ENCODE measurements at regions not wholly inside any gene's neighbourhood (a gene's known extent, or its start where the extent isn't known, plus 50 kb on each side); places are given as distances from the start of the nearest gene placed in this dataset.
"Not testable (repeated sequence)": the region's sequence is repeated elsewhere in the genome, so short reads cannot be mapped to it uniquely, and the experiment has no call there.

GRCh38 chr10:18918532-18918931 is 130.1 kb upstream of the MALRD1 start:
- in situ Hi-C loops (cut with HindIII; ENCODE audit: low pct_ligation_motif_present, low sequenced_read_pairs) = no loop called here
- peak; percentile 24 for DNase-seq
- Histone ChIP-seq H3K4me3 (ENCODE audit: low read depth, low read length) (no peak overlapping the region), H3K36me3 (replicated peaks) (no peaks in the 10 kb centered on the region), H3K27me3 (replicated peaks) (no peaks in the 10 kb centered on the region), H3K27ac (no peak overlapping the region)
- TF ChIP-seq, protein P1, sequence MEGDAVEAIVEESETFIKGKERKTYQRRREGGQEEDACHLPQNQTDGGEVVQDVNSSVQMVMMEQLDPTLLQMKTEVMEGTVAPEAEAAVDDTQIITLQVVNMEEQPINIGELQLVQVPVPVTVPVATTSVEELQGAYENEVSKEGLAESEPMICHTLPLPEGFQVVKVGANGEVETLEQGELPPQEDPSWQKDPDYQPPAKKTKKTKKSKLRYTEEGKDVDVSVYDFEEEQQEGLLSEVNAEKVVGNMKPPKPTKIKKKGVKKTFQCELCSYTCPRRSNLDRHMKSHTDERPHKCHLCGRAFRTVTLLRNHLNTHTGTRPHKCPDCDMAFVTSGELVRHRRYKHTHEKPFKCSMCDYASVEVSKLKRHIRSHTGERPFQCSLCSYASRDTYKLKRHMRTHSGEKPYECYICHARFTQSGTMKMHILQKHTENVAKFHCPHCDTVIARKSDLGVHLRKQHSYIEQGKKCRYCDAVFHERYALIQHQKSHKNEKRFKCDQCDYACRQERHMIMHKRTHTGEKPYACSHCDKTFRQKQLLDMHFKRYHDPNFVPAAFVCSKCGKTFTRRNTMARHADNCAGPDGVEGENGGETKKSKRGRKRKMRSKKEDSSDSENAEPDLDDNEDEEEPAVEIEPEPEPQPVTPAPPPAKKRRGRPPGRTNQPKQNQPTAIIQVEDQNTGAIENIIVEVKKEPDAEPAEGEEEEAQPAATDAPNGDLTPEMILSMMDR (IDR thresholded peaks at IDR 0.05; ENCODE audit: low read depth, low read length, missing control alignments) = no peak

DNA sequence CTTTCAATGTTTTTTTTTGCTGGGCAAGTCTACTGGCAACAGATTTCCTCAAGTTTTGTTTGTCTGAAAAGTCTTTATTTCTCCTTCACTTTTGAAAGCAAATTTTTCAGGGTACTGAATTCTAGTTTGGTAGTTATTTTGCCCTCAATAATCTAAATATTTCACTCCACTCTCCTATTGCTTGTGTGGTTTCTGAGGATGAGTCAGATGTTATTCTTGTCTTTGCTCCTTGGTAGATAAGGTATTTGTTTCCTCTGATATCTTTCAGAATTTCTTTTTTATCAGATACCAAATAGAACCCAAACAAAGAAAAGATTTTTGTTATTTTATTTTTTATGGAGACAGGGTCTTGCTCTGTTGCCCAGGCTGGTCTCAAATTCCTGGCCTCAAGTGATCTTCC is 99.2 kb upstream of the MALRD1 start:
- DNase-seq = no peak
- no peak overlapping the region for H3K27ac ChIP-seq
- no peaks in the 10 kb centered on the region for H3K27me3 ChIP-seq (replicated peaks)
- TF ChIP-seq, protein P1 (IDR thresholded peaks at IDR 0.05; ENCODE audit: low read depth, low read length, missing control alignments) = no peak
- in situ Hi-C loops (cut with HindIII; ENCODE audit: low pct_ligation_motif_present, low sequenced_read_pairs) = no loop called here
- no peak overlapping the region for H3K4me3 ChIP-seq (ENCODE audit: low read depth, low read length)
- H3K36me3 ChIP-seq (replicated peaks) = no peaks in the 10 kb centered on the region

- H3K27me3 ChIP-seq (replicated peaks); DNase-seq; in situ Hi-C loops (cut with HindIII; ENCODE audit: low pct_ligation_motif_present, low sequenced_read_pairs); H3K4me3 ChIP-seq (ENCODE audit: low read depth, low read length); H3K36me3 ChIP-seq (replicated peaks); H3K27ac ChIP-seq: not testable (repeated sequence)
These were observed 97.4 kb upstream of the MALRD1 start for GRCh38 chr10:18951072-18951823.

DNA sequence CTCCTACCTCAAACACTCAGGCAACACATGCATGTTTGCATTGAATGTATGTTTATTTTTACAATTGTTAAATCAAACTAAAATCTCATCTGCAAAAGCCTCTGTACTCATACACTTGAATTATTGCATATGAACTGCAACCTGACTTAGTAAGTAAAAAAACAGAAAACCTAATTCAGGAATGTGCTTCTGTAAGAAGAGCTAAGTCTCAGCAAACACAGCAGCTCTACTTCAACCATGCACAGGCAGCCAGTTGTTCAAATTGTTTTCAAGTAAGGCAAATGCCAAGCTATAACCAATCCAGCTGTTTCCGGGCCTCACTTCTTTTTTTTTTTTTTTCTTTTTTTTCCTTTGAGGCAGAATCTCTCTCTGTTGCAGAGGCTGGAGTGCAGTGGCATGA is 93.5 kb upstream of the MALRD1 start:
- in situ Hi-C loops (cut with HindIII; ENCODE audit: low pct_ligation_motif_present, low sequenced_read_pairs) = no loop called here
- H3K4me3 ChIP-seq (ENCODE audit: low read depth, low read length) = no peak overlapping the region
- TF ChIP-seq, protein P1 (IDR thresholded peaks at IDR 0.05; ENCODE audit: low read depth, low read length, missing control alignments) = no peak
- H3K27ac ChIP-seq = no peak overlapping the region
- H3K36me3 ChIP-seq (replicated peaks) = no peaks in the 10 kb centered on the region
- no peak for DNase-seq
- H3K27me3 ChIP-seq (replicated peaks) = no peaks in the 10 kb centered on the region

GRCh38 chr10:18959369-18959768 is 89.2 kb upstream of the MALRD1 start:
- DNase-seq = no peak
- no peaks in the 10 kb centered on the region for H3K27me3 ChIP-seq (replicated peaks)
- in situ Hi-C loops (cut with HindIII; ENCODE audit: low pct_ligation_motif_present, low sequenced_read_pairs) = no loop called here
- H3K4me3 ChIP-seq (ENCODE audit: low read depth, low read length) = no peak overlapping the region
- no peaks in the 10 kb centered on the region for H3K36me3 ChIP-seq (replicated peaks)
- no peak overlapping the region for H3K27ac ChIP-seq
- TF ChIP-seq, protein P1 (IDR thresholded peaks at IDR 0.05; ENCODE audit: low read depth, low read length, missing control alignments) = no peak

DNA sequence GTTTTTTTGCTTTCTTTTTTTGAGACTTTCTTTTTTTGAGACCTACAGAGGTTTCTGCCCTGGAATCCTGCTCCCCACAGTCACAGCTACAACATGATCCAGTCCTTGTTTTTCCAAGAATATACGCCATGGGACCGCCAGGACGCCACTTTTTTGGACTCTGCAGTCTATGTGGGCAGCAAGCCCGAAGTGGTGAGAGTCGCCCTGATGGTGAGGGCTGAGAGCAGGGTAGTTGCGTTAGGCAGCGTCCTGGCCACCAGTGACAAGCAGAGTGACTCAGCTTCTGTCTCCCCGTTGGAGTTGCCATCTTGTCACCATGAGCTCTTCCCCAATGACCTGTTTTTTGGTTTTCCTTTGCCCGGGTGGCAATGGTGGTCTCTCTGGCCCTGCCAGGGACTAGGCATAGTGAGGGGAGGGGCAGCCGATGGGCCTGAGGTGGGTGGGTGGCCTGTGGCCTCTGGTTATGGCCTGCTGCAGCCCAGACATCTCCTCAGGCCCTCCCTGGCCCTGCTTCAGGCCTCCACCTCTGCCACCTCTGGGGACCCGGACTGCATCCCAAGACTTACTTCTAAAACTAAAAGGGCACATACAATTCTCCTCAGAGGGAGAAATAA is 88.0 kb upstream of the MALRD1 start:
- DNase-seq = no peak
- Histone ChIP-seq H3K4me3 (ENCODE audit: low read depth, low read length) (no peak overlapping the region), H3K36me3 (replicated peaks) (no peaks in the 10 kb centered on the region), H3K27me3 (replicated peaks) (no peaks in the 10 kb centered on the region), H3K27ac (no peak overlapping the region)
- TF ChIP-seq, protein P1 (IDR thresholded peaks at IDR 0.05; ENCODE audit: low read depth, low read length, missing control alignments) = no peak
- in situ Hi-C loops (cut with HindIII; ENCODE audit: low pct_ligation_motif_present, low sequenced_read_pairs) = no loop called here

Data from brain microvascular endothelial cell (primary cell).